ENCODE measurements at regions not wholly inside any gene's neighbourhood (a gene's known extent, or its start where the extent isn't known, plus 50 kb on each side); places are given as distances from the start of the nearest gene placed in this dataset.

GRCh38 chr1:234996245-234996757, 132.3 kb downstream of the TOMM20 start:
- no peak for TF ChIP-seq CTCF (conservative IDR thresholded peaks at IDR 0.05; ENCODE audit: low read length)
- no peak for TF ChIP-seq EZH2phosphoT487 (IDR thresholded peaks at IDR 0.05; ENCODE audit: borderline replicate concordance, low read depth, low read length)

Measured in OCI-LY7 (cell line).